Activated CD8-positive, alpha-beta memory T cell treated with anti-CD3 and anti-CD28 coated beads, Interleukin-2, amount 10 ng/mL, durations not matched to agents 7 days and 5 days (primary cell): ENCODE measurements at regions not wholly inside any gene's neighbourhood (a gene's known extent, or its start where the extent isn't known, plus 50 kb on each side); places are given as distances from the start of the nearest gene placed in this dataset.

Experiments
- ATAC-seq: fragments of 150-1000 bp; cut with Tn5 transposase; one replicate; pipeline ENCODE4 v1.10.0; 2021; ENCODE audit warnings: moderate library complexity
- CTCF ChIA-PET: fragments of 350-600 bp; sonication (Branson Sonifier 250); formaldehyde crosslinking; loops from one replicate; lab custom pipeline; 2021; ENCODE audit warnings: antibody characterized with exemption; lab: Charles Lee
- DNase-seq: peaks from one replicate; pipeline ENCODE4 v3.0.0-alpha.2; 2020
- H3K27ac Mint-ChIP-seq: one replicate; pipeline ENCODE4 v1.8.0; 2021; ENCODE audit warnings: mild to moderate bottlenecking, mixed read lengths
- H3K27me3 Mint-ChIP-seq: one replicate; pipeline ENCODE4 v1.8.0; 2021; ENCODE audit warnings: mixed read lengths
- H3K36me3 Mint-ChIP-seq: one replicate; pipeline ENCODE4 v1.8.0; 2021; ENCODE audit warnings: mild to moderate bottlenecking, mixed read lengths
- H3K4me1 Mint-ChIP-seq: one replicate; pipeline ENCODE4 v1.8.0; 2021; ENCODE audit warnings: mixed read lengths
- H3K4me3 Mint-ChIP-seq: one replicate; pipeline ENCODE4 v1.8.0; 2021; ENCODE audit warnings: mild to moderate bottlenecking, moderate library complexity, mixed read lengths
- H3K9me3 Mint-ChIP-seq: one replicate; pipeline ENCODE4 v1.8.0; 2022; ENCODE audit warnings: low read depth, mixed read lengths

GRCh38 chr3:150094150-150094933 lies 123.6 kb upstream of the PFN2 start:
- H3K4me1 Mint-ChIP-seq, result peaks cover 5% of the 10 kb centered on the region
- ATAC-seq (no peak), DNase-seq (no peak)
- H3K36me3 Mint-ChIP-seq, result no peaks in the 10 kb centered on the region
- CTCF ChIA-PET, result no interaction called here
- H3K4me3 Mint-ChIP-seq, result no peak overlapping the region
- H3K27me3 Mint-ChIP-seq, result peaks cover 7% of the 10 kb centered on the region
- no peaks in the 10 kb centered on the region for H3K9me3 Mint-ChIP-seq
- no peak overlapping the region for H3K27ac Mint-ChIP-seq

- H3K4me1 Mint-ChIP-seq, result no peaks in the 10 kb centered on the region
- no peak overlapping the region for H3K27ac Mint-ChIP-seq
- no peak overlapping the region for H3K4me3 Mint-ChIP-seq
- H3K9me3 Mint-ChIP-seq, result no peaks in the 10 kb centered on the region
- DNase-seq (no peak), ATAC-seq (no peak)
- H3K36me3 Mint-ChIP-seq, result no peaks in the 10 kb centered on the region
- H3K27me3 Mint-ChIP-seq, result peaks cover 14% of the 10 kb centered on the region
- CTCF ChIA-PET, result no interaction called here
These were observed 120.9 kb upstream of the PFN2 start for GRCh38 chr3:150091626-150092025.

- Mint-ChIP-seq H3K9me3 (no peaks in the 10 kb centered on the region), H3K4me3 (no peak overlapping the region), H3K27me3 (peaks cover 18% of the 10 kb centered on the region), H3K4me1 (no peaks in the 10 kb centered on the region), H3K27ac (no peak overlapping the region), H3K36me3 (no peaks in the 10 kb centered on the region)
- CTCF ChIA-PET, result interaction anchor here (0.6 kb wide), 1 partner anchor 128 kb away, joined by 3 read pairs; no protein-coding TSS in a partner anchor
- ATAC-seq (no peak), DNase-seq (no peak)
These were observed 120.2 kb upstream of the PFN2 start for GRCh38 chr3:150090877-150091276.

GRCh38 chr3:150090006-150090405 lies 119.3 kb upstream of the PFN2 start:
- Mint-ChIP-seq H3K27ac (no peak overlapping the region), H3K4me3 (no peak overlapping the region), H3K36me3 (no peaks in the 10 kb centered on the region), H3K4me1 (no peaks in the 10 kb centered on the region), H3K9me3 (no peaks in the 10 kb centered on the region), H3K27me3 (peaks cover 19% of the 10 kb centered on the region)
- CTCF ChIA-PET, result no interaction called here
- no peak for DNase-seq
- ATAC-seq, result no peak

- DNase-seq (no peak), ATAC-seq (no peak)
- Mint-ChIP-seq H3K27me3 (peaks cover 16% of the 10 kb centered on the region), H3K4me1 (no peaks in the 10 kb centered on the region), H3K27ac (no peak overlapping the region), H3K36me3 (no peaks in the 10 kb centered on the region), H3K9me3 (no peaks in the 10 kb centered on the region), H3K4me3 (no peak overlapping the region)
- CTCF ChIA-PET, result no interaction called here
These were observed 113.4 kb upstream of the PFN2 start for GRCh38 chr3:150084128-150084527.

- Mint-ChIP-seq H3K4me3 (no peak overlapping the region), H3K27ac (no peak overlapping the region), H3K27me3 (peaks cover 13% of the 10 kb centered on the region), H3K36me3 (no peaks in the 10 kb centered on the region), H3K4me1 (no peaks in the 10 kb centered on the region), H3K9me3 (no peaks in the 10 kb centered on the region)
- DNase-seq, result no peak
- CTCF ChIA-PET, result no interaction called here
- no peak for ATAC-seq
These were observed 113.0 kb upstream of the PFN2 start for GRCh38 chr3:150083655-150084042.

- H3K4me1 Mint-ChIP-seq, result no peaks in the 10 kb centered on the region
- DNase-seq, result no peak
- no peaks in the 10 kb centered on the region for H3K36me3 Mint-ChIP-seq
- no peak overlapping the region for H3K4me3 Mint-ChIP-seq
- no peak for ATAC-seq
- H3K9me3 Mint-ChIP-seq, result no peaks in the 10 kb centered on the region
- H3K27ac Mint-ChIP-seq, result no peak overlapping the region
- CTCF ChIA-PET, result no interaction called here
- peaks cover 10% of the 10 kb centered on the region for H3K27me3 Mint-ChIP-seq
These were observed 112.4 kb upstream of the PFN2 start for GRCh38 chr3:150082898-150083654.

GRCh38 chr3:150081084-150081483 lies 110.4 kb upstream of the PFN2 start:
- CTCF ChIA-PET, result no interaction called here
- Mint-ChIP-seq H3K4me3 (no peak overlapping the region), H3K27me3 (peaks cover 6% of the 10 kb centered on the region), H3K9me3 (peaks cover 2% of the 10 kb centered on the region), H3K27ac (no peak overlapping the region), H3K36me3 (no peaks in the 10 kb centered on the region), H3K4me1 (no peaks in the 10 kb centered on the region)
- no peak for ATAC-seq
- no peak for DNase-seq

GRCh38 chr3:150080058-150080730 lies 109.5 kb upstream of the PFN2 start:
- Mint-ChIP-seq H3K27ac (no peak overlapping the region), H3K4me3 (no peak overlapping the region), H3K4me1 (no peaks in the 10 kb centered on the region), H3K27me3 (peaks cover 6% of the 10 kb centered on the region), H3K9me3 (peaks cover 2% of the 10 kb centered on the region), H3K36me3 (no peaks in the 10 kb centered on the region)
- DNase-seq, result no peak
- no peak for ATAC-seq
- CTCF ChIA-PET, result no interaction called here

- no peaks in the 10 kb centered on the region for H3K27me3 Mint-ChIP-seq
- peaks cover 2% of the 10 kb centered on the region for H3K9me3 Mint-ChIP-seq
- no peak overlapping the region for H3K27ac Mint-ChIP-seq
- DNase-seq (no peak), ATAC-seq (no peak)
- no peak overlapping the region for H3K4me3 Mint-ChIP-seq
- no peaks in the 10 kb centered on the region for H3K4me1 Mint-ChIP-seq
- CTCF ChIA-PET, result no interaction called here
- no peaks in the 10 kb centered on the region for H3K36me3 Mint-ChIP-seq
These were observed 108.5 kb upstream of the PFN2 start for GRCh38 chr3:150079029-150079739.

- no peak overlapping the region for H3K27ac Mint-ChIP-seq
- CTCF ChIA-PET, result no interaction called here
- no peak overlapping the region for H3K4me3 Mint-ChIP-seq
- DNase-seq (no peak), ATAC-seq (no peak)
- no peaks in the 10 kb centered on the region for H3K4me1 Mint-ChIP-seq
- H3K36me3 Mint-ChIP-seq, result no peaks in the 10 kb centered on the region
- peaks cover 2% of the 10 kb centered on the region for H3K9me3 Mint-ChIP-seq
- peaks cover 6% of the 10 kb centered on the region for H3K27me3 Mint-ChIP-seq
These were observed 107.0 kb upstream of the PFN2 start for GRCh38 chr3:150077581-150078247.

- DNase-seq (no peak), ATAC-seq (no peak)
- H3K9me3 Mint-ChIP-seq, result peaks cover 2% of the 10 kb centered on the region
- H3K4me3 Mint-ChIP-seq, result no peak overlapping the region
- peaks cover 6% of the 10 kb centered on the region for H3K27me3 Mint-ChIP-seq
- CTCF ChIA-PET, result no interaction called here
- no peaks in the 10 kb centered on the region for H3K4me1 Mint-ChIP-seq
- no peaks in the 10 kb centered on the region for H3K36me3 Mint-ChIP-seq
- H3K27ac Mint-ChIP-seq, result no peak overlapping the region
These were observed 106.4 kb upstream of the PFN2 start for GRCh38 chr3:150077107-150077506.

- H3K27ac Mint-ChIP-seq, result no peak overlapping the region
- no peaks in the 10 kb centered on the region for H3K36me3 Mint-ChIP-seq
- CTCF ChIA-PET, result no interaction called here
- peaks cover 2% of the 10 kb centered on the region for H3K9me3 Mint-ChIP-seq
- no peak overlapping the region for H3K4me3 Mint-ChIP-seq
- H3K27me3 Mint-ChIP-seq, result peaks cover 9% of the 10 kb centered on the region
- DNase-seq (no peak), ATAC-seq (no peak)
- H3K4me1 Mint-ChIP-seq, result no peaks in the 10 kb centered on the region
These were observed 105.7 kb upstream of the PFN2 start for GRCh38 chr3:150076443-150076842.
